ENCODE measurements at regions not wholly inside any gene's neighbourhood (a gene's known extent, or its start where the extent isn't known, plus 50 kb on each side); places are given as distances from the start of the nearest gene placed in this dataset.

GRCh38 chr7:92994901-92995300 lies 122.9 kb downstream of the SAMD9 start:
- no peak overlapping the region for H2AFZ ChIP-seq (ENCODE audit: low read length)
- no peaks in the 10 kb centered on the region for H4K20me1 ChIP-seq (ENCODE audit: insufficient read depth, low read length, poor library complexity, severe bottlenecking)
- no peaks in the 10 kb centered on the region for H3K27me3 ChIP-seq (ENCODE audit: insufficient read depth, low read length, poor library complexity, severe bottlenecking)
- no peaks in the 10 kb centered on the region for H3K36me3 ChIP-seq (ENCODE audit: insufficient read depth, low read length)
- TF ChIP-seq CTCF (conservative IDR thresholded peaks at IDR 0.05; ENCODE audit: low read length) = no peak
- TF ChIP-seq EZH2phosphoT487 (IDR thresholded peaks at IDR 0.05; ENCODE audit: borderline replicate concordance) = no peak
- H3K9ac ChIP-seq (ENCODE audit: low read depth, low read length, poor library complexity, severe bottlenecking) = no peak overlapping the region
- no peaks in the 10 kb centered on the region for H3K9me2 ChIP-seq (replicated peaks; ENCODE audit: low read depth, low read length)
- H3K4me1 ChIP-seq (ENCODE audit: insufficient read depth, low read length, poor library complexity, severe bottlenecking) = no peaks in the 10 kb centered on the region
- H3K79me2 ChIP-seq (ENCODE audit: insufficient read depth, low read length) = no peaks in the 10 kb centered on the region
- no peak overlapping the region for H3K4me2 ChIP-seq (ENCODE audit: low read depth, low read length, poor library complexity, severe bottlenecking)
- H3K9me3 ChIP-seq (ENCODE audit: insufficient read depth, low read depth, low read length) = no peaks in the 10 kb centered on the region
- no peaks in the 10 kb centered on the region for H3F3A ChIP-seq (ENCODE audit: low read depth)
- no peak overlapping the region for H3K4me3 ChIP-seq (ENCODE audit: low read length, poor library complexity, severe bottlenecking)

GRCh38 chr7:92992932-92993331 lies 124.8 kb downstream of the SAMD9 start:
- H3K36me3 ChIP-seq (ENCODE audit: insufficient read depth, low read length) = no peaks in the 10 kb centered on the region
- H2AFZ ChIP-seq (ENCODE audit: low read length) = no peak overlapping the region
- no peak for TF ChIP-seq CTCF (conservative IDR thresholded peaks at IDR 0.05; ENCODE audit: low read length)
- TF ChIP-seq EZH2phosphoT487 (IDR thresholded peaks at IDR 0.05; ENCODE audit: borderline replicate concordance) = no peak
- no peaks in the 10 kb centered on the region for H3K79me2 ChIP-seq (ENCODE audit: insufficient read depth, low read length)
- H3K9me2 ChIP-seq (replicated peaks; ENCODE audit: low read depth, low read length) = no peaks in the 10 kb centered on the region
- no peaks in the 10 kb centered on the region for H4K20me1 ChIP-seq (ENCODE audit: insufficient read depth, low read length, poor library complexity, severe bottlenecking)
- H3K27me3 ChIP-seq (ENCODE audit: insufficient read depth, low read length, poor library complexity, severe bottlenecking) = no peaks in the 10 kb centered on the region
- no peaks in the 10 kb centered on the region for H3K4me1 ChIP-seq (ENCODE audit: insufficient read depth, low read length, poor library complexity, severe bottlenecking)
- H3K9me3 ChIP-seq (ENCODE audit: insufficient read depth, low read depth, low read length) = no peaks in the 10 kb centered on the region
- H3K9ac ChIP-seq (ENCODE audit: low read depth, low read length, poor library complexity, severe bottlenecking) = no peak overlapping the region
- no peak overlapping the region for H3K4me3 ChIP-seq (ENCODE audit: low read length, poor library complexity, severe bottlenecking)
- no peak overlapping the region for H3K4me2 ChIP-seq (ENCODE audit: low read depth, low read length, poor library complexity, severe bottlenecking)
- H3F3A ChIP-seq (ENCODE audit: low read depth) = no peaks in the 10 kb centered on the region

- Histone ChIP-seq H3K27me3 (ENCODE audit: insufficient read depth, low read length, poor library complexity, severe bottlenecking) (no peaks in the 10 kb centered on the region), H3K79me2 (ENCODE audit: insufficient read depth, low read length) (no peaks in the 10 kb centered on the region), H3K4me1 (ENCODE audit: insufficient read depth, low read length, poor library complexity, severe bottlenecking) (no peaks in the 10 kb centered on the region), H3K4me3 (ENCODE audit: low read length, poor library complexity, severe bottlenecking) (no peak overlapping the region), H4K20me1 (ENCODE audit: insufficient read depth, low read length, poor library complexity, severe bottlenecking) (no peaks in the 10 kb centered on the region), H3F3A (ENCODE audit: low read depth) (no peaks in the 10 kb centered on the region), H3K4me2 (ENCODE audit: low read depth, low read length, poor library complexity, severe bottlenecking) (no peak overlapping the region), H3K9me3 (ENCODE audit: insufficient read depth, low read depth, low read length) (no peaks in the 10 kb centered on the region), H2AFZ (ENCODE audit: low read length) (no peak overlapping the region), H3K9me2 (replicated peaks; ENCODE audit: low read depth, low read length) (no peaks in the 10 kb centered on the region), H3K36me3 (ENCODE audit: insufficient read depth, low read length) (no peaks in the 10 kb centered on the region), H3K9ac (ENCODE audit: low read depth, low read length, poor library complexity, severe bottlenecking) (no peak overlapping the region)
- TF ChIP-seq CTCF (conservative IDR thresholded peaks at IDR 0.05; ENCODE audit: low read length) (no peak), EZH2phosphoT487 (IDR thresholded peaks at IDR 0.05; ENCODE audit: borderline replicate concordance) (no peak)
These were observed 125.3 kb downstream of the SAMD9 start for GRCh38 chr7:92992483-92992882.

Data from Loucy (cell line).